ENCODE measurements at regions not wholly inside any gene's neighbourhood (a gene's known extent, or its start where the extent isn't known, plus 50 kb on each side); places are given as distances from the start of the nearest gene placed in this dataset.

DNA sequence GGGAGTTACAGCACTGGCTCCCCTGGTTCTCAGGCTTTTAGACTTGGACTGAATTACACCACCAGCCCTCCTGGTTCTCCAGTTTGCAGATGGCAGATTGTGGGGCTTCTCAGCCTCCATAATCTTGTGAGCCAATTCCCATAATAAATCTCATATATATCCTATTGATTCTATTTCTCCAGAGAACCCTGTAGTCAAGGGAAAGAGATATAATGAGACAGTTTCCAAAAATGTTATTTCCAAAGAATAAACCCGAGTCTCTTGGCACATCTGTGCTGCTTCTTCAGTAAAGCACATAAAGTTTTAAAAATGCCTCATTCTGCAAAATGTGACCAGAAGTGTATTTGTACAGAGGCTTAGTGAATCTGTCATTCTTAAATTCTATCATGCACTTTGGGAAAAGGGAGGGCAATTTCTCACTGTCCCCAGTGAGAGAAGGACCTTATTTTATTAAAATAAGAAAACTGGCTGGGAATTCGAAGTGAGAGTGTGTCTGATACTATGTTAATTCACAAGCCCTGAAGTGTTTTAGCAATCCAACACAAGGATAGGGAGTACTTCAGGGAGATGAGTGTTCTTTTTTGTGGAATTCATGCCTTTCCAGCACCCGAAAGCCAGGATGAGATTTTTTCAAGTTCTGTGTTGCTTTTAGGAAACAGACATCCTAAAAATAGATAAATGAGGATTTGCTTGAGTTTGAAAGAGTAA is 282.4 kb upstream of the CHAC2 start:
- WGBS, 3 donors = 33 to 51% (median 36%) methylated on average over 3 of the region's 3 CpGs
- intact Hi-C loops (cut with DNase I) = no loop called here
- Histone ChIP-seq H3K9me3 (no peaks in the 10 kb centered on the region), H3K27me3 (no peaks in the 10 kb centered on the region), H3K4me1 (ENCODE audit: insufficient read depth) (no peaks in the 10 kb centered on the region), H3K4me3 (no peak overlapping the region), H3K36me3 (no peaks in the 10 kb centered on the region), H3K27ac (no peak overlapping the region)
- DNase-seq = no peak
- TF ChIP-seq, protein P1, sequence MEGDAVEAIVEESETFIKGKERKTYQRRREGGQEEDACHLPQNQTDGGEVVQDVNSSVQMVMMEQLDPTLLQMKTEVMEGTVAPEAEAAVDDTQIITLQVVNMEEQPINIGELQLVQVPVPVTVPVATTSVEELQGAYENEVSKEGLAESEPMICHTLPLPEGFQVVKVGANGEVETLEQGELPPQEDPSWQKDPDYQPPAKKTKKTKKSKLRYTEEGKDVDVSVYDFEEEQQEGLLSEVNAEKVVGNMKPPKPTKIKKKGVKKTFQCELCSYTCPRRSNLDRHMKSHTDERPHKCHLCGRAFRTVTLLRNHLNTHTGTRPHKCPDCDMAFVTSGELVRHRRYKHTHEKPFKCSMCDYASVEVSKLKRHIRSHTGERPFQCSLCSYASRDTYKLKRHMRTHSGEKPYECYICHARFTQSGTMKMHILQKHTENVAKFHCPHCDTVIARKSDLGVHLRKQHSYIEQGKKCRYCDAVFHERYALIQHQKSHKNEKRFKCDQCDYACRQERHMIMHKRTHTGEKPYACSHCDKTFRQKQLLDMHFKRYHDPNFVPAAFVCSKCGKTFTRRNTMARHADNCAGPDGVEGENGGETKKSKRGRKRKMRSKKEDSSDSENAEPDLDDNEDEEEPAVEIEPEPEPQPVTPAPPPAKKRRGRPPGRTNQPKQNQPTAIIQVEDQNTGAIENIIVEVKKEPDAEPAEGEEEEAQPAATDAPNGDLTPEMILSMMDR (IDR thresholded peaks at IDR 0.05) = no peak
- no peak for TF ChIP-seq EP300 (IDR thresholded peaks at IDR 0.05)
- TF ChIP-seq POLR2A (IDR thresholded peaks at IDR 0.05) = no peak

DNA sequence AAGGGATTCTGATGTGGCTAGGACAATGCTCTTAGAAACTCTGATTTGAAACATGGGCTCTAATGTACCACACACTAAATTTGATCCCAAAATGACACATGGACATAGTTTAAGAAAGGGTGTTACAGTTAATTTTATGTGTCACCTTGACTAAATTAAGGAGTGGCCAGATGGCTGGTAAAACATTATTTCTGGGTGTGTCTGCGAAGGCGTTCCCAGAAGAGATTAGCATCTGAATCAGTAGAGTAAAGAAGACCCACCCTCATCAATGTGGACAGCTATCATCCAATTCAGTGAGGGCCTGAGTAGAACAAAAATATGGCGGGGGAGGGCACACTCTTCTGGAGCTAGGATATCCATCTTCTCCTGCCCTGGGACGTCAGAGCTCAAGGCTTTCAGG is 283.1 kb upstream of the CHAC2 start:
- no peaks in the 10 kb centered on the region for H3K27me3 ChIP-seq
- H3K9me3 ChIP-seq = no peaks in the 10 kb centered on the region
- DNase-seq = no peak
- H3K27ac ChIP-seq = no peak overlapping the region
- WGBS, 3 donors = 88 to 92% (median 88%) methylated on average over 4 of the region's 4 CpGs
- H3K4me1 ChIP-seq (ENCODE audit: insufficient read depth) = no peaks in the 10 kb centered on the region
- intact Hi-C loops (cut with DNase I) = no loop called here
- TF ChIP-seq POLR2A (IDR thresholded peaks at IDR 0.05) (no peak), EP300 (IDR thresholded peaks at IDR 0.05) (no peak)
- TF ChIP-seq, protein P1 (IDR thresholded peaks at IDR 0.05) = no peak
- no peaks in the 10 kb centered on the region for H3K36me3 ChIP-seq
- no peak overlapping the region for H3K4me3 ChIP-seq

DNA sequence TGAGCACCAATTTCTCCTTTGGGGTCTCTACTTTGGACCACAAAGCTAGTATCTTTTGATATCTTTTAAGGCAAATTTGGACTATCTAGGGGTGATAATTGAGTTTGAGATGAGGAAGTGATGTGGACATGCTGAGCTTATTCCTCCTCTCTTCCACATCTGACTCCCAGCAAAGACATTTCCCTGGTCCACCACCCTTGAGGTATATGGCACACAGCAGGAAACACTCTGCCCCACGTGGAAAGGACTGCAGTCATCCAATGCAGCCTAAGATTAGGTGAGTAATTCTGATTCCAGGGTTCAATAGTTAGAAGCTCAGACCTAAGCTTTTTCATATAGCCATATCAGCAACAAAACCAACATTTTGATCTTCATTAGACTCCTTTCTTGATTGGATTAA is 290.1 kb upstream of the CHAC2 start:
- intact Hi-C loops (cut with DNase I) = no loop called here
- Histone ChIP-seq H3K27me3 (no peaks in the 10 kb centered on the region), H3K4me1 (ENCODE audit: insufficient read depth) (no peaks in the 10 kb centered on the region), H3K4me3 (no peak overlapping the region), H3K9me3 (no peaks in the 10 kb centered on the region), H3K36me3 (no peaks in the 10 kb centered on the region), H3K27ac (no peak overlapping the region)
- no peak for TF ChIP-seq POLR2A (IDR thresholded peaks at IDR 0.05)
- no peak for TF ChIP-seq EP300 (IDR thresholded peaks at IDR 0.05)
- TF ChIP-seq, protein P1 (IDR thresholded peaks at IDR 0.05) = no peak
- 59 to 60% (median 60%) methylated on average over 1 of the region's 1 CpG for WGBS, 3 donors
- DNase-seq = no peak

DNA sequence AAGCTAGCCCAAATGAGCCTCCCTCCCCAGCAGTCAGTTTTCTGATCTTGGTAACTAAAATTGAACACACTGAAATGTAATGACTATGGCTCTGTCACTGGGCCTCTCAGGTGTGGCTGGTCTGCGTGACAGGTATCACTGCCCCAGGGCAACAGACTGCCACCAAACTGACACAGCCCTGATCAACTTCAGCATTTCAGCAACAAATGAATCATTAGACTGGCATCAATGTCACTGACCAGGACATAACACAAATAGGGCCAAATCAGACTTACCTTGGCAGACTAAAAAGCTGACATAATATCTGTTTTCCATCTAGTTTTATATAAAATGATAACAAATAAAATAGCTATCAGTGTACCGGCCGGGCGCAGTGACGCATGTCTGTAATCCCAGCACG is 290.8 kb upstream of the CHAC2 start:
- H3K9me3 ChIP-seq = no peaks in the 10 kb centered on the region
- 93 to 96% (median 94%) methylated on average over 6 of the region's 6 CpGs for WGBS, 3 donors
- DNase-seq = no peak
- H3K27ac ChIP-seq = no peak overlapping the region
- no peak for TF ChIP-seq POLR2A (IDR thresholded peaks at IDR 0.05)
- TF ChIP-seq, protein P1 (IDR thresholded peaks at IDR 0.05) = no peak
- TF ChIP-seq EP300 (IDR thresholded peaks at IDR 0.05) = no peak
- no peaks in the 10 kb centered on the region for H3K4me1 ChIP-seq (ENCODE audit: insufficient read depth)
- H3K36me3 ChIP-seq = no peaks in the 10 kb centered on the region
- H3K27me3 ChIP-seq = no peaks in the 10 kb centered on the region
- intact Hi-C loops (cut with DNase I) = no loop called here
- no peak overlapping the region for H3K4me3 ChIP-seq
